H1 (cell line): ENCODE measurements at regions not wholly inside any gene's neighbourhood (a gene's known extent, or its start where the extent isn't known, plus 50 kb on each side); places are given as distances from the start of the nearest gene placed in this dataset.

Experiments
- CTCF ChIA-PET: fragments of 300-600 bp; sonication (Branson Sonifier 250); formaldehyde crosslinking; loops from one replicate; lab custom pipeline; 2021; ENCODE audit not compliant: partially characterized antibody; lab: Charles Lee
- POLR2A ChIA-PET: fragments of 300-600 bp; sonication (Branson Sonifier 250); formaldehyde crosslinking; loops from one replicate; lab custom pipeline; 2021; ENCODE audit warnings: inconsistent platforms; ENCODE audit not compliant: partially characterized antibody; lab: Charles Lee
- DNase-seq, 2 experiments: peaks; one replicate each; pipeline versions ENCODE4 v3.0.0 to v3.0.0-alpha.2; 2010 to 2022; ENCODE audit warnings: low spot score in 2 of 2, low read depth in 1 of 2, mixed read lengths in 1 of 2
- FAIRE-seq: peaks from 2 replicates; lab custom pipeline; 2011; peaks lifted over from hg19 to GRCh38; lab: Jason Lieb, UNC
- H2AFZ ChIP-seq: 2 replicates; pipeline ENCODE4 v1.8.1; 2012; ENCODE audit warnings: low read length, inconsistent platforms
- H2AK5ac ChIP-seq: 2 replicates; pipeline ENCODE4 v1.6.1; 2013; ENCODE audit warnings: low read depth, low read length
- H2BK120ac ChIP-seq: replicated peaks from 2 replicates; pipeline ENCODE3; 2013; ENCODE audit warnings: low read depth, low read length, inconsistent platforms
- H2BK12ac ChIP-seq: 2 replicates; pipeline ENCODE4 v1.6.1; 2013; ENCODE audit warnings: low read depth, low read length
- H2BK15ac ChIP-seq: 2 replicates; pipeline ENCODE4 v1.6.1; 2013; ENCODE audit warnings: low read length
- H2BK20ac ChIP-seq: 2 replicates; pipeline ENCODE4 v1.6.1; 2013; ENCODE audit warnings: low read length
- H2BK5ac ChIP-seq: 2 replicates; pipeline ENCODE4 v1.6.1; 2013; ENCODE audit warnings: low read depth, low read length
- H3K14ac ChIP-seq: 2 replicates; pipeline ENCODE4 v1.6.1; 2013; ENCODE audit warnings: inconsistent platforms; ENCODE audit not compliant: insufficient read length
- H3K18ac ChIP-seq: 2 replicates; pipeline ENCODE4 v1.6.1; 2013; ENCODE audit warnings: low read length; ENCODE audit errors: extremely low read depth
- H3K23ac ChIP-seq: 2 replicates; pipeline ENCODE4 v1.6.1; 2013; ENCODE audit warnings: inconsistent platforms; ENCODE audit not compliant: insufficient read length
- H3K23me2 ChIP-seq: 2 replicates; pipeline ENCODE4 v1.6.1; 2013; ENCODE audit warnings: low read depth, low read length
- H3K27ac ChIP-seq: 2 replicates; pipeline ENCODE4 v1.6.1; 2011; ENCODE audit warnings: low read depth, low read length, inconsistent platforms
- H3K27me3 ChIP-seq, 4 experiments: replicated peaks in 1 of 4; 1 replicate in 1 of 4; 2 replicates in 3 of 4; pipeline versions ENCODE4 v1.6.1 to v1.8.1; 2011 to 2013; ENCODE audit warnings: low read length in 3 of 4, mild to moderate bottlenecking in 3 of 4, inconsistent platforms in 2 of 4, mixed read lengths in 2 of 4, moderate library complexity in 1 of 4; ENCODE audit not compliant: control insufficient read depth in 3 of 4, insufficient read depth in 3 of 4; ENCODE audit errors: extremely low read depth in 1 of 4
- H3K36me3 ChIP-seq, 4 experiments: 2 replicates each; pipeline versions ENCODE4 v1.6.1 to v1.8.1; 2011 to 2013; ENCODE audit warnings: mild to moderate bottlenecking in 4 of 4, low read length in 3 of 4, moderate library complexity in 2 of 4, control low read depth in 1 of 4, inconsistent platforms in 1 of 4; ENCODE audit not compliant: insufficient read depth in 4 of 4, control insufficient read depth in 2 of 4
- H3K4ac ChIP-seq: replicated peaks from 2 replicates; pipeline ENCODE3; 2013; ENCODE audit warnings: low read length, low read depth, mixed read lengths, inconsistent platforms; ENCODE audit not compliant: insufficient read length
- H3K4me1 ChIP-seq, 4 experiments: replicated peaks in 1 of 4; 1 replicate in 1 of 4; 2 replicates in 3 of 4; pipeline versions ENCODE4 v1.6.1 to v1.8.1; 2011 to 2013; ENCODE audit warnings: low read length in 3 of 4, inconsistent platforms in 2 of 4, mixed read lengths in 1 of 4; ENCODE audit not compliant: insufficient read depth in 4 of 4, control insufficient read depth in 3 of 4
- H3K4me2 ChIP-seq, 2 experiments: 2 replicates each; pipeline versions ENCODE4 v1.6.1 to v1.8.1; 2011 to 2013; ENCODE audit warnings: low read depth in 2 of 2, low read length in 2 of 2, control low read depth in 1 of 2, inconsistent platforms in 1 of 2, mild to moderate bottlenecking in 1 of 2; ENCODE audit not compliant: insufficient read depth in 1 of 2
- H3K4me3 ChIP-seq, 4 experiments: fragments of 200-600, 300-600 bp in 1 of 4; sonication (generic), shearing (Covaris generic), sonication (Bioruptor Twin) in 1 of 4; 2 replicates each; pipeline versions ENCODE4 v1.5.1 to v1.8.1; 2011 to 2016; ENCODE audit warnings: low read length in 4 of 4, low read depth in 3 of 4, control low read depth in 2 of 4, inconsistent platforms in 2 of 4, mild to moderate bottlenecking in 2 of 4, mixed read lengths in 1 of 4, moderate library complexity in 1 of 4; ENCODE audit not compliant: insufficient read depth in 2 of 4; ENCODE audit errors: extremely low read depth in 1 of 4
- H3K56ac ChIP-seq: replicated peaks from 2 replicates; pipeline ENCODE3; 2013; ENCODE audit warnings: low read depth, mild to moderate bottlenecking, mixed read lengths, low read length, inconsistent platforms; ENCODE audit not compliant: insufficient read length
- H3K79me1 ChIP-seq: 2 replicates; pipeline ENCODE4 v1.6.1; 2013; ENCODE audit warnings: low read depth, low read length, control low read depth
- H3K79me2 ChIP-seq, 2 experiments: 2 replicates each; pipeline versions ENCODE4 v1.6.1 to v1.8.1; 2012 to 2013; ENCODE audit warnings: low read length in 2 of 2, mild to moderate bottlenecking in 2 of 2, inconsistent platforms in 1 of 2; ENCODE audit not compliant: insufficient read depth in 2 of 2, control insufficient read depth in 1 of 2
- H3K9ac ChIP-seq, 4 experiments: replicated peaks in 1 of 4; 1 replicate in 1 of 4; 2 replicates in 3 of 4; pipeline versions ENCODE4 v1.6.1 to v1.8.1; 2011 to 2013; ENCODE audit warnings: low read depth in 3 of 4, low read length in 3 of 4, control low read depth in 2 of 4, mild to moderate bottlenecking in 2 of 4, moderate library complexity in 2 of 4, inconsistent platforms in 1 of 4; ENCODE audit errors: extremely low read depth in 1 of 4
- H3K9me3 ChIP-seq, 2 experiments: 2 replicates each; pipeline versions ENCODE4 v1.6.1 to v1.8.1; 2012 to 2013; ENCODE audit warnings: mild to moderate bottlenecking in 2 of 2, moderate library complexity in 2 of 2, control low read depth in 1 of 2, inconsistent platforms in 1 of 2, low read depth in 1 of 2, low read length in 1 of 2, mixed read lengths in 1 of 2; ENCODE audit not compliant: insufficient read depth in 2 of 2
- H4K20me1 ChIP-seq, 2 experiments: replicated peaks in 1 of 2; 2 replicates each; pipeline versions ENCODE3 to v1.8.1; 2011 to 2013; ENCODE audit warnings: inconsistent platforms in 2 of 2, low read length in 2 of 2, mild to moderate bottlenecking in 1 of 2; ENCODE audit not compliant: insufficient read depth in 2 of 2, control insufficient read depth in 1 of 2
- H4K5ac ChIP-seq: 2 replicates; pipeline ENCODE4 v1.6.1; 2013; ENCODE audit warnings: low read length, low read depth, mixed read lengths, inconsistent platforms; ENCODE audit not compliant: insufficient read length
- H4K8ac ChIP-seq: 2 replicates; pipeline ENCODE4 v1.8.0; 2013; ENCODE audit warnings: mild to moderate bottlenecking, moderate library complexity, low read length, inconsistent platforms; ENCODE audit not compliant: insufficient read depth; ENCODE audit errors: extremely low read depth
- H4K91ac ChIP-seq: replicated peaks from 2 replicates; pipeline ENCODE3; 2013; ENCODE audit warnings: low read length, mixed read lengths, inconsistent platforms; ENCODE audit not compliant: insufficient read length
- HDAC2 ChIP-seq, 2 experiments: fragments of 300-600 bp in 1 of 2; sonication (generic) in 1 of 2; IDR thresholded peaks; 2 replicates each; pipeline ENCODE4 v1.6.1; 2011 to 2012; ENCODE audit warnings: low read depth in 2 of 2, low read length in 2 of 2, mild to moderate bottlenecking in 2 of 2, moderate library complexity in 2 of 2, borderline replicate concordance in 1 of 2, inconsistent platforms in 1 of 2
- WGBS, 2 experiments: shearing (Covaris generic) in 1 of 2; methylation state at CpG; one replicate each; pipeline versions ENCODE4 v1.1.6 to v1.1.7; 2013 to 2015; ENCODE audit warnings: low lambda C conversion rate in 2 of 2, mixed read lengths in 2 of 2, inconsistent platforms in 1 of 2, low coverage in 1 of 2, missing lambda C conversion rate in 1 of 2; ENCODE audit not compliant: insufficient replicate concordance in 2 of 2, insufficient coverage in 1 of 2, insufficient read length in 1 of 2; ENCODE audit errors: extremely low coverage in 1 of 2, missing lambda C conversion rate in 1 of 2; 5-methylcytosine and 5-hydroxymethylcytosine counted together
- TF ChIP-seq, protein P1 (sequence below): IDR thresholded peaks from 2 replicates; pipeline ENCODE4 v1.6.1; 2011; ENCODE audit warnings: low read length, improper control_type of control experiment

DNA sequence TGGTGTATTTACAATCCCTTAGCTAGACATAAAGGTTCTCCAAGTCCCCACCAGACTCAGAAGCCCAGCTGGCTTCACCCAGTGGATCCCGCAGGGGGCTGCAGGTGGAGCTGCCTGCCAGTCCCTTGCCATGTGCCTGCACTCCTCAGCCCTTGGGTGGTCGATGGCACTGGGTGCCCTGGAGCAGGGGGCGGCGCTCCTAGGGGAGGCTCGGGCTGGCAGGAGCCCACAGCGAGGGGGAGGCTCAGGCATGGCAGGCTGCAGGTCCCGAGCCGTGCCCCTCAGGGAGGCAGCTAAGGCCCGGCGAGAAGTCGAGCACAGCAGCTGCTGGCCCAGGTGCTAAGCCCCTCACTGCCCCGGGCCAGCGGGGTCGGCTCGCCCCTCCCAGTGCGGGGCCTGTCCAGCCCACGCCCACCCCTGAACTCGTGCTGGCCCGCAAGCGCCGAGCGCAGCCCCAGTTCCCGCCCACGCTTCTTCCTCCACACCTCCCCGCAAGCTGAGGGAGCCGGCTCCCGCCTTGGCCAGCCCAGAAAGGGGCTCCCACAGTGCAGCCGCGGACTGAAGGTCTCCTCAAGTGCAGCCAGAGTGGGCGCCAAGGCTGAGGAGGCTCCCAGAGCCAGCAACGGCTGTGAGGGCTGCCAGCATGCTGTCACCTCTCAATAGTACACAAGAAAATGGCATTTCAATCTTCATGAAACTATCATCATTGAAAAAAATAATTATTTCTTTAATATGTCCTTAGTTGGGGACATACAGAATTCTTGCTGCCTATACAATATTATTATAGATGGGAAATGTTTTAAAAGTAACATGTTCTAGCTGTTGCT, 189.1 kb downstream of the SLC7A11 start:
- H3K27me3 ChIP-seq: no peaks in the 10 kb centered on the region
- no peak overlapping the region for H3K18ac ChIP-seq
- H3K23me2 ChIP-seq: peaks cover 2% of the 10 kb centered on the region; the same call in 1 of the 2 replicates
- 83% methylated on average over 29 of the region's 31 CpGs; no CpG with 5 or more reads in 1 of the 2 experiments for WGBS, 2 experiments
- H3K9me3 ChIP-seq: peaks cover 0 to 8% of the 10 kb centered on the region in 2 experiments; a peak in 2 of 4 replicates
- no peak overlapping the region for H3K14ac ChIP-seq
- no peak overlapping the region for H4K8ac ChIP-seq
- H2BK5ac ChIP-seq: no peak overlapping the region
- no peaks in the 10 kb centered on the region for H3K79me2 ChIP-seq
- CTCF ChIA-PET: interaction anchor here (1.1 to 4.4 kb wide), 8 partner anchors 9 to 233 kb away, joined by 3 to 31 read pairs (median 5); no protein-coding TSS in a partner anchor
- H2BK12ac ChIP-seq: no peak overlapping the region
- no peak overlapping the region for H3K9ac ChIP-seq
- no peaks in the 10 kb centered on the region for H4K20me1 ChIP-seq
- POLR2A ChIA-PET: interaction anchor here (0.6 to 1.5 kb wide), 4 partner anchors 9 to 636 kb away, joined by 3 to 4 read pairs (median 3); partner anchors contain the start of gene SLC7A11
- FAIRE-seq: no peak
- peaks cover 0 to 7% (median 2%) of the 10 kb centered on the region in 4 experiments; a peak in 3 of 7 replicates for H3K4me1 ChIP-seq
- H3K27ac ChIP-seq: no peak overlapping the region
- no peak overlapping the region for H4K91ac ChIP-seq
- H3K4me2 ChIP-seq: no peak overlapping the region
- no peak overlapping the region for H2BK20ac ChIP-seq
- no peak overlapping the region for H2AK5ac ChIP-seq
- no peak overlapping the region for H3K23ac ChIP-seq
- no peak overlapping the region for H2BK15ac ChIP-seq
- no peaks in the 10 kb centered on the region for H3K79me1 ChIP-seq
- no peak overlapping the region for H3K4ac ChIP-seq
- no peak overlapping the region for H2AFZ ChIP-seq
- H3K56ac ChIP-seq: no peak overlapping the region
- H3K36me3 ChIP-seq: no peaks in the 10 kb centered on the region
- DNase-seq: no peak
- no peak overlapping the region for H4K5ac ChIP-seq
- H3K4me3 ChIP-seq: no peak overlapping the region
- H2BK120ac ChIP-seq: no peak overlapping the region
- TF ChIP-seq HDAC2 (IDR thresholded peaks at IDR 0.05; ENCODE audit: borderline replicate concordance in 1 of 2, low read depth in 2 of 2, low read length in 2 of 2): no peak
- TF ChIP-seq, protein P1, sequence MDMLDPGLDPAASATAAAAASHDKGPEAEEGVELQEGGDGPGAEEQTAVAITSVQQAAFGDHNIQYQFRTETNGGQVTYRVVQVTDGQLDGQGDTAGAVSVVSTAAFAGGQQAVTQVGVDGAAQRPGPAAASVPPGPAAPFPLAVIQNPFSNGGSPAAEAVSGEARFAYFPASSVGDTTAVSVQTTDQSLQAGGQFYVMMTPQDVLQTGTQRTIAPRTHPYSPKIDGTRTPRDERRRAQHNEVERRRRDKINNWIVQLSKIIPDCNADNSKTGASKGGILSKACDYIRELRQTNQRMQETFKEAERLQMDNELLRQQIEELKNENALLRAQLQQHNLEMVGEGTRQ: no peak
